GM12875 (cell line): ENCODE measurements at regions not wholly inside any gene's neighbourhood (a gene's known extent, or its start where the extent isn't known, plus 50 kb on each side); places are given as distances from the start of the nearest gene placed in this dataset.

Experiments used
- H3K4me3 ChIP-seq: one replicate; pipeline ENCODE4 v1.5.1; 2011; ENCODE audit warnings: low read depth, low read length, control low read depth
- TF ChIP-seq, protein P1 (sequence below): IDR thresholded peaks from 2 replicates; pipeline ENCODE4 v1.5.1; 2011; ENCODE audit warnings: low read depth, mild to moderate bottlenecking, control low read depth, inconsistent platforms, low read length, moderate library complexity, borderline replicate concordance; ENCODE audit not compliant: insufficient read depth

DNA sequence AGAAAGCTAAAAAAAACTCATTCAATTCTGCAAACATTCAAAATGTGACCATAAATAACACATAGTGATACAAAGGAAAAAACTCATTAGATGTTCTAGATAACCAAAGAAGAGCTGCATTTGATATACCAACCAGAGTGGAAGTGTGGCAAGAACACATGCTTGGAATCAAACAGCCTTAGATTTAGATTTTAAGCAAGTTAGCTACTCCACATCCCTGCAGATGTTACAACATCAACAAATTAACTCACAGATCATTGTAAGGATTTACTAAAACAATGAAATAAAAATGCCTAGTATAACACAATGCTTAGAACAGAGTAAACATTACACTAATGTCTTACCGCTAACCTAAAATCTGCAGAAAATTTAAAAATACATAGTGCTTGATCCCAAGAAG, 114.0 kb upstream of the AKIP1 start:
- TF ChIP-seq, protein P1, sequence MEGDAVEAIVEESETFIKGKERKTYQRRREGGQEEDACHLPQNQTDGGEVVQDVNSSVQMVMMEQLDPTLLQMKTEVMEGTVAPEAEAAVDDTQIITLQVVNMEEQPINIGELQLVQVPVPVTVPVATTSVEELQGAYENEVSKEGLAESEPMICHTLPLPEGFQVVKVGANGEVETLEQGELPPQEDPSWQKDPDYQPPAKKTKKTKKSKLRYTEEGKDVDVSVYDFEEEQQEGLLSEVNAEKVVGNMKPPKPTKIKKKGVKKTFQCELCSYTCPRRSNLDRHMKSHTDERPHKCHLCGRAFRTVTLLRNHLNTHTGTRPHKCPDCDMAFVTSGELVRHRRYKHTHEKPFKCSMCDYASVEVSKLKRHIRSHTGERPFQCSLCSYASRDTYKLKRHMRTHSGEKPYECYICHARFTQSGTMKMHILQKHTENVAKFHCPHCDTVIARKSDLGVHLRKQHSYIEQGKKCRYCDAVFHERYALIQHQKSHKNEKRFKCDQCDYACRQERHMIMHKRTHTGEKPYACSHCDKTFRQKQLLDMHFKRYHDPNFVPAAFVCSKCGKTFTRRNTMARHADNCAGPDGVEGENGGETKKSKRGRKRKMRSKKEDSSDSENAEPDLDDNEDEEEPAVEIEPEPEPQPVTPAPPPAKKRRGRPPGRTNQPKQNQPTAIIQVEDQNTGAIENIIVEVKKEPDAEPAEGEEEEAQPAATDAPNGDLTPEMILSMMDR, result no peak
- no peak overlapping the region for H3K4me3 ChIP-seq

DNA sequence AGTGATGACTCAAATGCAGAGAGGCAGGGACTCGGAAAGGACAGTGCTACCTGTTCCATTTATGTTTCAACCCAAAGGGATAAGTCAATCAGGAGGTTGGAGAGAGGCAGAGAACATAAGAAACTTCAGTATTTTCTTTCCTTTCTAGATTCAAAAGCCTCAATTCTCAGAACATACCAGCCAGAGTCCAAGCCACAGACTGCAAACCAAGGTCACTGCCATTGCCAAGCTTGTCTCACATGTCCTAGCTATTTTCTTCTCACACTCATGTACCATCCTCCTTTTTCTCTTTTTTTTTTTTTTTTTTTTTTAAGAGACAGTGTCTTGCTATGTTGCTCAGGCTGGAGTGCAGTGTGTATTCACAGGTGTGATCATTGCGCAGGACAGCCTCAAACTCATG, 111.7 kb upstream of the AKIP1 start:
- no peak overlapping the region for H3K4me3 ChIP-seq
- TF ChIP-seq, protein P1, result no peak

DNA sequence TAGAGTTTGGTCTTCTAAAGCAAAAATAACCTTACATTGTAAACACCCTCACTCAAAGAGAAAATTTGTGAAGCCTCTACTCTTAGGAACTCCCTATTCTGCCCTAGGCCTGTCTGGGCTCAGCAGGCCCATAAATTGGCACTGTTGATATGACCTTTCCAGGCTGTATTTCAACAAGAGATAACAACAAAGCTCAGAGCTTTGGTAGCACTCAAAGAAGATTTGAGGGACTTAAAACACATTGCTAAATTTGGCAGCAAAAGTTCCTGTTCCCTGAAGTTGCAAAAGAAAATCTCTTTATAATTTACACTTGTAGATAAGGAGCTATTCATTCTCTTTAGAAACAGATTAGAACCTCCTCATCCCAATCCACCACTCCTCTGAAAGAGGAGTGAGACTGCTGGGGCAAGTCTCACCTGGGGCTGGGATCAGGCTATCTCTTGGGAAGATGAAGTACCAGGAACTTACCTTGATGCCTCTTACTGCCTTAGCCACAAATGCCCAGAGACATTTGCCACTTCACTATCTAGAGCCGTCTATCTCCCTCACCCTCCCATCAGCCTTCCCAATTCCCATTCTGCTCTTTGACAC, 110.4 kb upstream of the AKIP1 start:
- TF ChIP-seq, protein P1, result no peak

DNA sequence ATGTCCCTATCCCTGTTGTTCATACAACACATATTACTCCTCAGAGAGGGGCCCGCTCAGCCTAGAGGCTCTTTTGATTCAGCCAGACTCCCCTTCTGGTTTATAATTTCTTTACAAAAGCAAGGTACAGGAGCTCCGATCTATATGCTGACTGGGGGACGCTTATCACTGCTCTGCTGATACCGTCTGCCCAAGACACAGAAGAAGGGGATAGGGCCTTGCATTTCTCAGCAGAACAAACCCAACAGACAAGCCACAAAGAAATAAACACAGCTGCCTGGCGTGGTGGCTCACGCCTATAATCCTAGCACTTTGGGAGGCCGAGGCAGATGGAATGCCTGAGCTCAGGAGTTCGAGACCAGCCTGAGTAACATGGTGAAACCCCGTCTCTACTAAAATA, 109.9 kb upstream of the AKIP1 start:
- TF ChIP-seq, protein P1, result no peak
- H3K4me3 ChIP-seq, result no peak overlapping the region

More for the DNA sequence above, 110.4 kb upstream of the AKIP1 start:
- H3K4me3 ChIP-seq, result no peak overlapping the region

DNA sequence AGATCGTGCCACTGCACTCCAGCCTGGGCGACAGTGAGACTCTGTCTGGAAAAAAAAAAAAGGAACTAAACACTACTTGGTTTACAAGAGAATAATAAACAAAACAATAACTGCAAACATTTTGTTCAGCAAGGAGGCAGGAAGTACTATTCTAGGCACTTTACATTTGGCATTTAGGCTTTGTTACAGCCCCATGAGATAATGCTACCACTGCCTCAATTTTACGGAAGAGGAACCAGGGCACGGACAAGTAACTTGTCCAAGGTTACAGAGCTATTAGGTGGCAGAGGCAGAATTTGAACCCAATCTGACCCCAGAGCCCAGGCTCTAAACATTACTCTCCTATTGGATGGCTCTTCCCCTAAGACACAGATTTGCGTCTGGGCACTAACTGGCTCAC, 108.7 kb upstream of the AKIP1 start:
- TF ChIP-seq, protein P1, result no peak
- no peak overlapping the region for H3K4me3 ChIP-seq

DNA sequence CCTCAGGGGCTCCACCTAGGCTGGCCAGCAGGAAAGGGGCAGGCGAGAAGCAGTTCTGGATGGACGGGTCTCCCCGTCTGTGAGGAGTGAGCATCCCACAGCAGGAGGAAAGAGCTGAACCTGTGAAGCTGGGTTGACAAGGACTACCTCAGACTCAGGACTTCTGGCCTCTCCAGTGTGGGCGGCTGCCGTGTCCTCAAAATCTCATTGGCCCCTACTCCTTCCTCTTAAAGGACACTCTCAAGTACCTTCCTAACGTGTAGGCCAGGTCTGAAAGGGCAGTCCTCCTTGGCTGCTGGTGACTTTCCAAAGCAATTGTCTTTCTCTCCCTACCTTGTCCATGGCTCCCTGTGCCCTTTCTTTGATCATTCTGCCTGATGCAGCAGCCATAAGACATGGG, 107.0 kb upstream of the AKIP1 start:
- H3K4me3 ChIP-seq, result no peak overlapping the region
- TF ChIP-seq, protein P1, result no peak

DNA sequence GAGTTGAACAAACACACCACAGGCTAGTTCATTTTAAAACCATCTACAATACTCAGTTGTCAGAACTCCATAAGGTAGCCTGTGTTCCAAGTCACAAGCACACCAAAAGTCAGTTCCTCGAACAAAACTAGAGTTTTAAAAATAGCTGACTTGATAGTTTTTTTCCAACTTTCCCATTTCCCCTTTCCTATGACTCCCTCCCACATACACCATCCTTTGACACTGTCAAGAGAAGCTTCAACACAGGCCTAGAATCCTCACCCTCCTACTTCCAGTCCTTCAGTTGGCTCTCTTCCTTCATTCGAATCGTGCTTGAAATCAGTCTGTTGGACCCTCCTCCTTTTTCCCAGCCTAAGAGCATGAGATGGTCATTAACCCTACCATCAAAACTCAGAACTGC, 105.7 kb upstream of the AKIP1 start:
- TF ChIP-seq, protein P1, result no peak

More for the DNA sequence above, 105.7 kb upstream of the AKIP1 start:
- no peak overlapping the region for H3K4me3 ChIP-seq
